GM08714 (cell line): ENCODE measurements at regions not wholly inside any gene's neighbourhood (a gene's known extent, or its start where the extent isn't known, plus 50 kb on each side); places are given as distances from the start of the nearest gene placed in this dataset.

Source experiments
- H3K4me3 ChIP-seq: fragments of 200-500 bp; sonication (Bioruptor generic); 2 replicates; pipeline ENCODE4 v1.5.1; 2014; ENCODE audit warnings: mild to moderate bottlenecking, low read length, inconsistent platforms
- ZNF274 ChIP-seq: IDR thresholded peaks from 2 replicates; pipeline ENCODE4 v1.6.1; 2012; ENCODE audit warnings: mild to moderate bottlenecking, low read depth, low read length

DNA sequence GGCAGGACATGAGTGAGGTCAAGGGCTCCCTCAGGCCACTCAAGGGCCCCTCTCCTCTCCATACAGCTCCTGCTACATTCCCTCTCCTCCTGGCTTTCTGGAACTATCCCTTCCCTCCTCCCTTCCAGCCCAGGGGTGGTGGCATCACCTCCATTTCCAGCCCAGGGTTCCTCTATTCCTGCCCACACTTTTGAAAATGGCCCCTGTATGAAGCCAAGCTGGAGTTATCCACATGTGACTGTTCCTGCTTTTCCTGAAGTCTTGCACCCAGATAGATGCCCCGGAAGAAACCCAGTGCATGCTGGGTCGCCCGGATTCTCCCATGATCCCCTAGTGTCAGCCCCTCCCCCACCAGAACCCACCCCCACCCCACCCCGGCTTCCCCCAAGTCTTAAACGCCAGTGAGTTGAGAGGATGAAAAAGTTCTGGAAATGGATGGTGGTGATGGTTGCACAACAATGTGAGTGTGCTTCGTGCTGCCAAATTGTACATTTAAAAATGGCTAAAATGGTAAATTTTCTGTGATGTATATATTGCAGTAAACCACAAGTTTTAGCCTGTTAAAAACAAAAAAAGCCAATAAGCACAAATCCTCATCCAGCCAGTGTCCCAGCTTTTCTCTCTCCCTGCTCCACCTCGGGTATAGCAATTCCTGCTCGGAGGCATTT is 136.9 kb downstream of the SCARB1 start:
- TF ChIP-seq ZNF274 = no peak
- H3K4me3 ChIP-seq = no peak overlapping the region

GRCh38 chr12:124725597-124726237 is 137.9 kb downstream of the SCARB1 start:
- TF ChIP-seq ZNF274 = no peak
- H3K4me3 ChIP-seq = no peak overlapping the region

DNA sequence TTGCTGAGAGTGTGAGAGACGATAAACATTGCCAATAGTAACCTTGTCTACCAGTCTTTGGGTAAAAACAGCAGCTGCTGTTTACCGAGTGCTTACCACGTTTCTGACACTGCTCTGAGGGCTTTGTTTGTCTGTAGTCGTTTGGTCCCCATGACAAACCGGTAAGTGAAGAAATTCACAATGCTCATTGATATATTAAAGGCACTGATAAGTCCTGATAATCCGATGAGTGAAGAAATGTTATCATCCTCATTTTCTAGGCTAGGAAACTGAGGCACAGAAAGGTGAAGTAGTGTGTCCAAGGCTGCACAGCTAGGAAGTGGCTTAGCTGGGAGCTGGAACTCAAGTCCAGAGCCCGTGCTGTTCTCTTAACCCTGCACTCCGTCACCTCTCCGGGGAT is 138.6 kb downstream of the SCARB1 start:
- H3K4me3 ChIP-seq = no peak overlapping the region
- no peak for TF ChIP-seq ZNF274

DNA sequence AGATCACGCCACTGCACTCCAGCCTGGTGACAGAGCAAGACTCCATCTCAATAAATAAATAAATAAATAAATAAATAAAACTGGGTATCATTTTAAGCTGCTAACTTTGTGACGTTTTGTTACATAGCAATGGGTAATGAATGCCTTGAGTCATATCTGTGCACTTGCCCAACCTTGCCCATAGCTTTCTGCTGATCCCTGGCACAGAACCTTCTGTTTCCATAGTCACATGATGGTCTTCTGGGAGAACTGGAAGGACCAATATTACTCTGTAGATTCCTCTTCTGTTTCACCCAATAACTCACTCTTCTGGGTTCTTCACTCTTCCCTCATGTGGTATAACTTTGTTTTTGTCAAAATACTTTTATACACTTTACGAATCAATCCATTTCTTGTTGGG is 140.8 kb downstream of the SCARB1 start:
- H3K4me3 ChIP-seq = no peak overlapping the region
- TF ChIP-seq ZNF274 = no peak

DNA sequence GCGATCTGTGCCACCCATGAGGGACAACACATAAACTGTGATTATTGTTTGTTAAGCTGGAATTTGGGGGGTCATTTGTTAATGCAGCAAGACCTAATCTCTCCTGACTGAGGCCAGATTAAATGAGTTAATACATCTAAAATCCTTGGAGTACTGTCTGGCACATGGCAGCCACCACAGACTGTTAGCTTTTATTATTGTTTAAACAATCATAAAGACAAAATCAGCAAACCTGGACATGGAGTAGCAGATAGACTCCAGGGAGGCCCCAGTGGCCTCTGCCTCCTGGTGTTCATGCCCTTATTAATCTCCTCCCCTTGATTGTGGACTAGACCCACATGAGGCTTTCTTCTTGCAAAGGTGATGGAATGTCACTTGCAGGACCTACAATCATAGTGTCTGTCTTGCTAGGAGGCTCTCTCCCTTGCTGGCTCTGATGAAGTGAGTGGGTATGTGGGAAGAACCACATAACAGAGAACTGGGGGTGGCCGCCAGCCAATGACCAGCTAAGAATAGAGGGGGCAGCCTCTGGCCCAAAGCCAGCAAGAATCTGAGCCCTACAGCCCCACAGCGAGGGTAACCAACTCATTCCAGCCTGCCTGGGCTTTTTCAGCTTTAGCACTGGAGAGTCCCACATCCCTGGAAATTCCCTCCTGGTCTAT is 142.0 kb downstream of the SCARB1 start:
- no peak for TF ChIP-seq ZNF274
- H3K4me3 ChIP-seq = no peak overlapping the region

DNA sequence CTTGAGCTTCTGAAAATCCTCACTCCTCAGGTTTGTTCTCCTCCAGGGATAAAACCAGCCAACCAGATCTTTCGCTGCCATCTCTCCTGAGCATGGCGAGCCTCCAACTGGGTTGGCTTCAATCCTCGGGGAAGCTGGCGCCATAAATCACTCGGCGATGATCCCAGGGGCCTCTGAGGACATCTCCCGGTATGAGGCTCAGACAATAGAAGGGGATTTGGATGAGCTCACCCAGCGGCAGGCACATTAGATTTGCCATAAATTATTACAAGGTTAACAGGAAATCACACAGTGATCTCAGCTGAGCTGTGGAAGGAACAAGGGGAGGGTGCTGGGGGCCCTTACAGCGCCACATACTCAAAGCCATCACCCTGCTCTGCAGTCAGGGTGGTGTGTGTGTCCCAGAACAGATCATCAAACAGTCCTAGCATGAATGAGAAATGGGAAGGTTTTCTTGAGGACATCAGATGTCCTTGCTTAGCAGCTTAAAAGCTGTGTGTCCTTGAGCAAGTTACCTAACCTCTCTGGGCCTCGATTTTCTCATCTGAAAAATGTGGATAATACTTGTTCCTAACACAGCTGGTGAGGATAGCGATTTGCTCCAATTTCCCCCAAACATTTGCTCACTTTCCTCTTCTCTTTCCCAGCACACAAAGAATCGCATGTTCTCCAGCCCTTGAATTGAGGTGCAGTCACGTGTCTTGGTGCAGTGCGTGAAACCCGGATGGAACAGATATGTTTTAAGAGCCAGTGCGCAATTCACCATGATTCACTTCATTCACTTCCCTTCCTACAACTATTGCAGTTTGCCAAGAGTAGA is 142.8 kb downstream of the SCARB1 start:
- no peak for TF ChIP-seq ZNF274
- no peak overlapping the region for H3K4me3 ChIP-seq

DNA sequence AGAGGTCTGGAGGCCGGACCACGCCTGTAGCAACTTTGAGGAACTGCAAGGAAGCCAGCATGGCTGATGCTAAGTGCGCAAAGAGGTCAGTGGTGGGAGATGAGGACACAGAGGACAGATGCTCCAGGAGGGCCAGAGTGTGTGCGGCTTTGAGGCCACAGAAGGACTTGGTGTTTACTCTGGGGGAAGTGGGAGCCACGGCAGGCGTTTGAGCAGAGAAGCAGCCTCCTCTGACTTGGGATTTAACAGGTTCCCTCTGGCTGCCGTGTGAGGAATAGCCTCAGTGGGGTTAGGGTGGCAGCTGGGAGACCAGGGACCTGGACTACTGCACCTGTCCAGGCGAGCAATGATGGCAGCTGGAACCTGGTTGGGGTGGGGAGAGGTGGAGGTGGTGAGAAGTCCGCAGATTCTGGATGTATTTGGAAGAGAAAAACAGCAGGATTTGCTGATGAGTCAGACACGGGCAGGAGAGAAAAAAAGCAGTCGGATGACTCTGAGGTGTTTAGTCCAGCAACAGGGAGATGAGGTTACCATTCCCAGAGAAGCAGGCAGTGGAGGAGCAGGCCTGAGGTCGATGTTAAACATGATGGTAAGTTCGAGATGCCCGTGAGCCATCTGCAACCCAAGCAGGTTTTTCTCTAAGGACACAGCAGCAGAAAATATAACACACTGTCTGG is 143.5 kb downstream of the SCARB1 start:
- TF ChIP-seq ZNF274 = no peak
- no peak overlapping the region for H3K4me3 ChIP-seq

GRCh38 chr12:124719231-124719630 is 144.4 kb downstream of the SCARB1 start:
- no peak overlapping the region for H3K4me3 ChIP-seq
- no peak for TF ChIP-seq ZNF274

GRCh38 chr12:124718458-124718857 is 145.2 kb downstream of the SCARB1 start:
- TF ChIP-seq ZNF274 = no peak
- H3K4me3 ChIP-seq = no peak overlapping the region

GRCh38 chr12:124718036-124718435 is 145.6 kb downstream of the SCARB1 start:
- no peak for TF ChIP-seq ZNF274

DNA sequence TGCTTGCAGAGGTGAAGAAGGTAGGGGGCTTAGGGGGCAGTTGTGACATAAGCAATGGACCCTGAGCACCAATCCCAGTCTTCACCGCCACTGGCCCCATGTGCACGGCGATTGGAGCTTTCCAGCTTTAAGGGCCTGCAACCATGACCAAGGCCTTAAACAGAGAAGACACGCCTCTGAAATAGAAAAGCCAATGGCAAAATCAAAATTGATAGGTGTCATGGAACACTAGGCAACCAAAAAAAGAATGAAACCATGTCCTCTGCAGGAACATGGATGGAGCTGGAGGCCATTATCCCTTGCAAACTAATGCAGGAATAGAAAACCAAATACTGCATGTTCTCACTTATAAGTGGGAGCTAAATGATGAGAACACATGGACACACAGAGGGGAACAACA is 146.3 kb downstream of the SCARB1 start:
- TF ChIP-seq ZNF274 = no peak
- H3K4me3 ChIP-seq = no peak overlapping the region

More at GRCh38 chr12:124718036-124718435, 145.6 kb downstream of the SCARB1 start:
- no peak overlapping the region for H3K4me3 ChIP-seq

DNA sequence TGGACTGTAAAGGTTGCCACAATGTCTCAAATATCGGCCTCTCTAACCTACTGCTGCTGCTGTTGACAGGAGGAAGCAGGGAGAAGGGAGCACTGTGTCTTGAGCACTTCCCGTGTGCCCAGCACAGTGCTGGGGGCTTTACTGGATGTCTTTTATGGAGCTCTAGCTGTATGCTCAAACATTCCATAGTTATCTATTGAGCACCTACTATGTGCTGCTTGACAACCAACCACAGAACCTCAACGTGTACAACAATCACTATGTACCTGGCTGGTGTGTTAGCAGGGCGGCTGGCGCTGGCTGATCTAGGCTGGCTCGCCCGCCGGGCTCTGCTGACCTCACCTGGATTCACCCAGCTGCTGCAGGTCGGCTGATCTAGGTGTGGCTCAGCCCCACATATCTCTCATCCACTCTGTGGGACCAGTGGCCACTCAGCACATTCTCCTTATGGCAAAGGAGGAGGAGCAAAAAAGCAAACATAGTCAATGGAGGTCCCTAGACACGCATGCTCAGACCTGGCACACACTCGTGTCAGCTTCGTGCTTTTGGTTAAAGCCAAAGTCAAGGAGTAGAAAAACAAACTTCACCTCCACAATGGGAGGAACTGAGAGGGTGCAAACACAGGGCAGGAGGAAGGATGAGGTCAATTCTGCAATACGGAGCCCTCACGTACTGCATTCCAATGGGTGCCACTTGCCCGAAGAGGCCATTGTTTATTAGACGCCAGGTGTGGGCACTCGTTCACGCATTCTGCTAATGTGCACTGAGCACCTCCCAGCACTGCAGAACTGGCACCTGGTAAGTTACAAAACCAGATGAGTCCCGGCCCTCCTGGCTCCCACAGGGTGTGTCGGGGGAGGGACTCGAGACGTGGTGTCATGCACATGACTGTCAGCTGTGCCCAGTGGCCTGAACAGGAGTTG is 147.2 kb downstream of the SCARB1 start:
- H3K4me3 ChIP-seq = no peak overlapping the region
- TF ChIP-seq ZNF274 = no peak

DNA sequence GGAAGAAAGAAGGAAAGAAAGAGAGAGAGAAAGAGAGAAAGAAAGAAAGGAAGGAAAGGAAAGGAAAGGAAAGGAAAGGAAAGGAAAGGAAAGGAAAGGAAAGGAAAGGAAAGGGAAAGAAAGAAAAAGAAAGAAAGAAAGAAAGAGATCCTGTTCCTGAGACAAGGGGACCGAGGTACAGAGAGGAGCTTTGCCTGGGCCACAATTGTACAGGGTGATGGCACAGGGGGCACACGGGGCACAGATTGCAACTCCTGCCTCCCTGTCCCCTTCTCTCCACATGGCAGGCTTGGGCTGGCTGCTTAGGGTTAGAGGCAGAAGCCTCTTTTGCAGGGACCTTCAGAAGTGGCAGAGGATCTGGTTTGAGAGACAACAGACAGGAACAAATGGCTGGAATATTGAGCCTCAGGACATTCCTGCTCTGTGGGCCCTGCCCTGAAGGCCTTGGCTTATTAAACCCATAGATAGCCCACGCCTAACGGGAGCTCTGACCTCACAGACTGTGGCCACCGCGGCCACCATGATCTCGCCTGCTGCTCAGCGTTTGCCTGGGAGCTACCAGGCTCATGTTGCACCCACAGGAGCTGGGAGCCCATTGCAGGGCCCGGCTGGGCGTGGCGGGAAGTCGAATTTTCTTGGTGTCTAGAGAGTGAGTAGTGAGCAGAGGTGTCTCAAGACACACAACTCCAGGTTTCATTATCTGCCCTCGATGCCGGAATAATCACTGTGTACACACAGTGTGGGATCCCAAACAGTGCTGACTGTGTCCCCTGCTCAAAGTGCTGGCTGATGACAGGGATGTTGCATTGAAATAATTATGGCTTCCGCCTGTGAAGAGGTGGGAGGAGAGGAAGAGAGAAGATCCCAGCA is 147.9 kb upstream of the NCOR2 start:
- no peak overlapping the region for H3K4me3 ChIP-seq
- TF ChIP-seq ZNF274 = no peak
